ENCODE measurements at regions not wholly inside any gene's neighbourhood (a gene's known extent, or its start where the extent isn't known, plus 50 kb on each side); places are given as distances from the start of the nearest gene placed in this dataset.

DNA sequence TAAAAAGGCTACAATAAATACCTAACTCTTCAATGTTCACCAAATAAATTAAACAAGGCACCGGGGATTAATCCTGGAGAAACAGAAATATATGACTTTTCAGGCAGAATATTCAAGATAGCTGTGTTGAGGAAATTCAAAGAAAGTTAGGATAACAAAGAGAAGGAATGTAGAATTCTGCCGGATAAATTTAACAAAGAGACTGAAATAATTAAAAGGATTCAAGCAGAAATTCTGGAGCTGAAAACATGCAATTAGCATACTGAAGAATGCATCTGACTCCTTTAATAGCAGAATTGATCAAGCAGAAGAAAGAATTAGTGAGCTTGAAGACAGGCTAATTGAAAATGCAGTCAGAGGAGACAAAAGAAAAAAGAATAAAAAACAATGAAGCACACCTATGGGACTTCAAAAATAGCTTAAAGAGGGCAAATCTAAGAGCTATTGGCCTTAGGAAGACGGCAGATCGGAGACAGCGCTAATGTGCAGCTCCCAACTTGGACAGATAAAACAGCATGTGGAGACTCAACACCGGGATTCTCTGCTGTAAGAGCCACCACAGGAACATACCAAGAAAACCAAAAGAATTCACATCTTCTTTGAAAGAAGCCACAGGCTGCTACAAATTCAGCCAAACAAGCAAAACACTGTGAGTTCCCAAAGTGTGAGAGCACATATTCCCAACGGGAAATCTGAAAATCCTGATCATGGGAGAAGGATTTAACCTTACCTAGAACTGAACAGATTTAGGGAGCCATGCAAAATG, 1290.9 kb downstream of the PCDH18 start:
- ATAC-seq (ENCODE audit: low read depth): no peak
- H3K56ac ChIP-seq (ENCODE audit: extremely low read depth, insufficient read depth, low read length): no peak overlapping the region
- H2BK20ac ChIP-seq (ENCODE audit: low read depth, low read length): no peak overlapping the region
- H3K14ac ChIP-seq (replicated peaks; ENCODE audit: low read depth, low read length): no peak overlapping the region
- no peak overlapping the region for H3K4me3 ChIP-seq (ENCODE audit: insufficient read depth, low read depth, low read length)
- H2BK15ac ChIP-seq (ENCODE audit: low read depth, low read length): no peak overlapping the region
- dilution Hi-C loops (cut with HindIII; ENCODE audit: low sequenced_read_pairs, unreplicated experiment): no loop called here
- H4K91ac ChIP-seq (ENCODE audit: insufficient read depth, low read depth, low read length): no peak overlapping the region
- no peaks in the 10 kb centered on the region for H3K4me1 ChIP-seq (ENCODE audit: control insufficient read depth, insufficient read depth, low read length)
- H3K9me1 ChIP-seq (ENCODE audit: insufficient read depth, low read length): no peaks in the 10 kb centered on the region
- ChIA-PET POLR2A (ENCODE audit: unreplicated experiment) (no interaction called here), CTCF (no interaction called here)
- H3K4me2 ChIP-seq (ENCODE audit: low read depth, low read length): no peak overlapping the region
- no peaks in the 10 kb centered on the region for H3K27me3 ChIP-seq (ENCODE audit: control insufficient read depth, insufficient read depth, low read length)
- no peak overlapping the region for H3K9ac ChIP-seq (ENCODE audit: low read depth, low read length)
- H2BK5ac ChIP-seq (ENCODE audit: low read depth, low read length, poor library complexity, severe bottlenecking): no peak overlapping the region
- WGBS, 2 experiments (ENCODE audit: extremely low coverage in 2 of 2, insufficient read length in 1 of 2): 60% methylated on average over 1 of the region's 7 CpGs; no CpG with 5 or more reads in 1 of the 2 experiments
- in situ Hi-C loops (cut with MboI; ENCODE audit: low sequenced_read_pairs): no loop called here
- no peak overlapping the region for H2AFZ ChIP-seq (replicated peaks; ENCODE audit: low read length, poor library complexity)
- H2BK120ac ChIP-seq (ENCODE audit: low read depth, low read length): no peak overlapping the region
- intact Hi-C loops (cut with micrococcal nuclease): no loop called here
- no peak overlapping the region for H2AK5ac ChIP-seq (ENCODE audit: low read depth, low read length)
- DNase-seq: no peak
- H4K5ac ChIP-seq (ENCODE audit: low read depth, low read length): no peak overlapping the region
- H2AK9ac ChIP-seq (replicated peaks; ENCODE audit: low read depth, low read length, poor library complexity): no peak overlapping the region
- no peak overlapping the region for H3K4ac ChIP-seq (ENCODE audit: low read depth, low read length)
- TF ChIP-seq BHLHE40 (IDR thresholded peaks at IDR 0.05; ENCODE audit: low read depth, low read length) (no peak), POLR2A (IDR thresholded peaks at IDR 0.05; ENCODE audit: low read depth, low read length) (no peak), FOS (IDR thresholded peaks at IDR 0.05; ENCODE audit: low read depth, low read length) (no peak), MAZ (IDR thresholded peaks at IDR 0.05; ENCODE audit: borderline replicate concordance, low read depth, low read length) (no peak), ELK1 (IDR thresholded peaks at IDR 0.05; ENCODE audit: borderline replicate concordance, low read depth, low read length) (no peak), SMC3 (IDR thresholded peaks at IDR 0.05; ENCODE audit: low read depth, low read length) (no peak), MAFK (IDR thresholded peaks at IDR 0.05; ENCODE audit: low read depth, low read length) (no peak), RCOR1 (IDR thresholded peaks at IDR 0.05; ENCODE audit: insufficient replicate concordance, low read length) (no peak), RFX5 (IDR thresholded peaks at IDR 0.05; ENCODE audit: low read depth, low read length) (no peak), CEBPB (IDR thresholded peaks at IDR 0.05; ENCODE audit: low read depth, low read length) (no peak), USF2 (IDR thresholded peaks at IDR 0.05; ENCODE audit: low read depth, low read length) (no peak), MXI1 (IDR thresholded peaks at IDR 0.05; ENCODE audit: borderline replicate concordance, low read depth, low read length) (no peak)
- TF ChIP-seq, protein P1, sequence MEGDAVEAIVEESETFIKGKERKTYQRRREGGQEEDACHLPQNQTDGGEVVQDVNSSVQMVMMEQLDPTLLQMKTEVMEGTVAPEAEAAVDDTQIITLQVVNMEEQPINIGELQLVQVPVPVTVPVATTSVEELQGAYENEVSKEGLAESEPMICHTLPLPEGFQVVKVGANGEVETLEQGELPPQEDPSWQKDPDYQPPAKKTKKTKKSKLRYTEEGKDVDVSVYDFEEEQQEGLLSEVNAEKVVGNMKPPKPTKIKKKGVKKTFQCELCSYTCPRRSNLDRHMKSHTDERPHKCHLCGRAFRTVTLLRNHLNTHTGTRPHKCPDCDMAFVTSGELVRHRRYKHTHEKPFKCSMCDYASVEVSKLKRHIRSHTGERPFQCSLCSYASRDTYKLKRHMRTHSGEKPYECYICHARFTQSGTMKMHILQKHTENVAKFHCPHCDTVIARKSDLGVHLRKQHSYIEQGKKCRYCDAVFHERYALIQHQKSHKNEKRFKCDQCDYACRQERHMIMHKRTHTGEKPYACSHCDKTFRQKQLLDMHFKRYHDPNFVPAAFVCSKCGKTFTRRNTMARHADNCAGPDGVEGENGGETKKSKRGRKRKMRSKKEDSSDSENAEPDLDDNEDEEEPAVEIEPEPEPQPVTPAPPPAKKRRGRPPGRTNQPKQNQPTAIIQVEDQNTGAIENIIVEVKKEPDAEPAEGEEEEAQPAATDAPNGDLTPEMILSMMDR (conservative IDR thresholded peaks at IDR 0.05; ENCODE audit: low read depth, low read length): no peak
- H3K18ac ChIP-seq (ENCODE audit: low read depth, low read length): no peak overlapping the region
- BruUV-seq (replicated peaks): no TSS peak
- no peaks in the 10 kb centered on the region for H3K79me1 ChIP-seq (ENCODE audit: low read depth in 1 of 2, low read length in 2 of 2)
- no peak overlapping the region for H4K8ac ChIP-seq (ENCODE audit: low read depth in 2 of 2, low read length in 2 of 2)
- H3K27ac ChIP-seq (ENCODE audit: insufficient read depth, low read length): no peak overlapping the region
- no peaks in the 10 kb centered on the region for H3K36me3 ChIP-seq (ENCODE audit: control insufficient read depth, insufficient read depth, low read length)
- no peak overlapping the region for H3K23ac ChIP-seq (ENCODE audit: low read depth, low read length)
- peaks cover 7% of the 10 kb centered on the region for H3K9me3 ChIP-seq (ENCODE audit: control insufficient read depth, insufficient read depth, low read length)
- no peaks in the 10 kb centered on the region for H4K20me1 ChIP-seq (ENCODE audit: insufficient read depth, low read length)

Measured in IMR-90 (cell line).